ENCODE measurements at regions not wholly inside any gene's neighbourhood (a gene's known extent, or its start where the extent isn't known, plus 50 kb on each side); places are given as distances from the start of the nearest gene placed in this dataset.

GRCh38 chr2:34098256-34098655 is 499.2 kb upstream of the FAM98A start:
- no peaks in the 10 kb centered on the region for H3K79me2 ChIP-seq (ENCODE audit: insufficient read depth, low read length)
- Mint-ChIP-seq H3K36me3 (no peaks in the 10 kb centered on the region), H3K4me1 (no peaks in the 10 kb centered on the region), H3K9me3 (no peaks in the 10 kb centered on the region), H3K27me3 (ENCODE audit: low read depth in 3 of 3) (peaks cover 0 to 3% (median 0%) of the 10 kb centered on the region in 3 donors), H3K4me3 (no peak overlapping the region), H3K27ac (no peak overlapping the region)
- no peak for DNase-seq
- intact Hi-C loops (cut with micrococcal nuclease) = no loop called here
- H3K4me3 ChIP-seq (replicated peaks in 1 of 3; ENCODE audit: low read depth in 2 of 3, low read length in 3 of 3) = no peak overlapping the region
- no peaks in the 10 kb centered on the region for H4K20me1 ChIP-seq (ENCODE audit: insufficient read depth, low read length)
- WGBS (ENCODE audit: insufficient coverage) = 63% methylated on average over 1 of the region's 2 CpGs
- no peak overlapping the region for H3K27ac ChIP-seq (ENCODE audit: low read depth in 1 of 2, low read length in 2 of 2)
- H3K36me3 ChIP-seq (replicated peaks in 1 of 2; ENCODE audit: control insufficient read depth in 1 of 2, insufficient read depth in 2 of 2, low read length in 2 of 2) = no peaks in the 10 kb centered on the region
- H3K9ac ChIP-seq (ENCODE audit: insufficient read depth, low read length, poor library complexity, severe bottlenecking) = no peak overlapping the region
- no peaks in the 10 kb centered on the region for H3K4me1 ChIP-seq (ENCODE audit: control insufficient read depth in 1 of 2, insufficient read depth in 2 of 2, low read length in 2 of 2)
- H2AFZ ChIP-seq (ENCODE audit: insufficient read depth, low read depth, low read length, poor library complexity, severe bottlenecking) = no peak overlapping the region
- no peaks in the 10 kb centered on the region for H3K27me3 ChIP-seq (ENCODE audit: control insufficient read depth in 2 of 2, insufficient read depth in 2 of 2, low read length in 2 of 2)
- no peaks in the 10 kb centered on the region for H3K9me3 ChIP-seq (replicated peaks in 1 of 2; ENCODE audit: control insufficient read depth in 1 of 2, insufficient read depth in 1 of 2, low read length in 2 of 2)
- H3K4me2 ChIP-seq (replicated peaks; ENCODE audit: extremely low read depth, low read length, poor library complexity, severe bottlenecking) = no peak overlapping the region
- no peak for TF ChIP-seq CTCF (IDR thresholded peaks at IDR 0.05)

GRCh38 chr2:34096562-34097171 is 497.6 kb upstream of the FAM98A start:
- H3K4me2 ChIP-seq (replicated peaks; ENCODE audit: extremely low read depth, low read length, poor library complexity, severe bottlenecking) = no peak overlapping the region
- no peaks in the 10 kb centered on the region for H3K36me3 ChIP-seq (replicated peaks in 1 of 2; ENCODE audit: control insufficient read depth in 1 of 2, insufficient read depth in 2 of 2, low read length in 2 of 2)
- H4K20me1 ChIP-seq (ENCODE audit: insufficient read depth, low read length) = no peaks in the 10 kb centered on the region
- H3K4me3 ChIP-seq (replicated peaks in 1 of 3; ENCODE audit: low read depth in 2 of 3, low read length in 3 of 3) = no peak overlapping the region
- peak in 2 of 3 donors; percentile 5 to 9 for DNase-seq
- no peak overlapping the region for H2AFZ ChIP-seq (ENCODE audit: insufficient read depth, low read depth, low read length, poor library complexity, severe bottlenecking)
- no peak overlapping the region for H3K9ac ChIP-seq (ENCODE audit: insufficient read depth, low read length, poor library complexity, severe bottlenecking)
- no peaks in the 10 kb centered on the region for H3K4me1 Mint-ChIP-seq
- no peaks in the 10 kb centered on the region for H3K27me3 ChIP-seq (ENCODE audit: control insufficient read depth in 2 of 2, insufficient read depth in 2 of 2, low read length in 2 of 2)
- TF ChIP-seq CTCF (IDR thresholded peaks at IDR 0.05) = peak; percentile 78
- no peaks in the 10 kb centered on the region for H3K4me1 ChIP-seq (ENCODE audit: control insufficient read depth in 1 of 2, insufficient read depth in 2 of 2, low read length in 2 of 2)
- no peak overlapping the region for H3K4me3 Mint-ChIP-seq
- no peaks in the 10 kb centered on the region for H3K27me3 Mint-ChIP-seq (ENCODE audit: low read depth in 3 of 3)
- no peaks in the 10 kb centered on the region for H3K9me3 Mint-ChIP-seq
- H3K36me3 Mint-ChIP-seq = no peaks in the 10 kb centered on the region
- WGBS (ENCODE audit: insufficient coverage) = no CpG with 5 or more reads among the region's 3 CpGs
- H3K79me2 ChIP-seq (ENCODE audit: insufficient read depth, low read length) = no peaks in the 10 kb centered on the region
- no peaks in the 10 kb centered on the region for H3K9me3 ChIP-seq (replicated peaks in 1 of 2; ENCODE audit: control insufficient read depth in 1 of 2, insufficient read depth in 1 of 2, low read length in 2 of 2)
- H3K27ac Mint-ChIP-seq = no peak overlapping the region
- intact Hi-C loops (cut with micrococcal nuclease) = no loop called here
- H3K27ac ChIP-seq (ENCODE audit: low read depth in 1 of 2, low read length in 2 of 2) = no peak overlapping the region

Data from CD14-positive monocyte (primary cell).